ENCODE measurements at regions not wholly inside any gene's neighbourhood (a gene's known extent, or its start where the extent isn't known, plus 50 kb on each side); places are given as distances from the start of the nearest gene placed in this dataset.

DNA sequence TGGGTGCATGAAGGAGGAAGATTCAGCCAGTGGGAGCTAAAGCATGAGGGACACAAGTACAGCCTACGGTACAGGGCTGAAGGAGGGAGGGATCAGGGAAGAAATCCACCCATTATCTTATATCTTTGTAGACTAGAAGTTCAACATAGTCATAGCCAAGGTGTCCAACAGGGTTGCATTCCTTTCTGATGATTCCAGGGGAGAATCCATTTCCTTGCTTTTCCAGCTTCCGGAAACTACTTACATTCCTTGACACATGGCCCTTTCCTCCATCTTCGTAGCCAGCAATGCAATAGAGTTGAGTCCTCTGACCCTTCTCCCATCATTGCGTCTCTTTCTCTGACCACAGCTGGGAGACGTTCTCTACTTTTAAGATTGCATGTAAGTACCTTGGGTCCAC is 471.0 kb upstream of the SEMA6D start:
- Histone ChIP-seq H2AK9ac (replicated peaks; ENCODE audit: low read depth, low read length, poor library complexity) (no peak overlapping the region), H3K79me1 (ENCODE audit: low read depth in 1 of 2, low read length in 2 of 2) (no peaks in the 10 kb centered on the region), H3K27me3 (ENCODE audit: control insufficient read depth, insufficient read depth, low read length) (no peaks in the 10 kb centered on the region; the same call in 1 of the 2 replicates), H3K4me1 (ENCODE audit: control insufficient read depth, insufficient read depth, low read length) (peaks cover 3% of the 10 kb centered on the region; the same call in 1 of the 2 replicates), H2AK5ac (ENCODE audit: low read depth, low read length) (no peak overlapping the region), H4K8ac (ENCODE audit: low read depth in 2 of 2, low read length in 2 of 2) (no peak overlapping the region), H3K9me1 (ENCODE audit: insufficient read depth, low read length) (no peaks in the 10 kb centered on the region), H4K20me1 (ENCODE audit: insufficient read depth, low read length) (no peaks in the 10 kb centered on the region), H3K36me3 (ENCODE audit: control insufficient read depth, insufficient read depth, low read length) (no peaks in the 10 kb centered on the region), H3K23ac (ENCODE audit: low read depth, low read length) (no peak overlapping the region), H2AFZ (replicated peaks; ENCODE audit: low read length, poor library complexity) (no peak overlapping the region), H3K18ac (ENCODE audit: low read depth, low read length) (no peak overlapping the region), H2BK20ac (ENCODE audit: low read depth, low read length) (no peak overlapping the region), H3K14ac (replicated peaks; ENCODE audit: low read depth, low read length) (no peak overlapping the region), H3K4me2 (ENCODE audit: low read depth, low read length) (no peak overlapping the region), H4K5ac (ENCODE audit: low read depth, low read length) (no peak overlapping the region), H2BK5ac (ENCODE audit: low read depth, low read length, poor library complexity, severe bottlenecking) (no peak overlapping the region), H3K9me3 (ENCODE audit: control insufficient read depth, insufficient read depth, low read length) (no peaks in the 10 kb centered on the region), H3K56ac (ENCODE audit: extremely low read depth, insufficient read depth, low read length) (no peak overlapping the region), H3K4me3 (ENCODE audit: insufficient read depth, low read depth, low read length) (no peak overlapping the region), H3K9ac (ENCODE audit: low read depth, low read length) (no peak overlapping the region), H2BK15ac (ENCODE audit: low read depth, low read length) (no peak overlapping the region), H2BK120ac (ENCODE audit: low read depth, low read length) (no peak overlapping the region), H4K91ac (ENCODE audit: insufficient read depth, low read depth, low read length) (no peak overlapping the region), H3K27ac (ENCODE audit: insufficient read depth, low read length) (no peak overlapping the region), H3K4ac (ENCODE audit: low read depth, low read length) (no peak overlapping the region)
- BruUV-seq (replicated peaks): no TSS peak
- peak; percentile 13 for DNase-seq
- WGBS, 2 experiments (ENCODE audit: extremely low coverage in 2 of 2, insufficient read length in 1 of 2): 59% methylated on average over 2 of the region's 5 CpGs; no CpG with 5 or more reads in 1 of the 2 experiments
- intact Hi-C loops (cut with micrococcal nuclease): no loop called here
- TF ChIP-seq BHLHE40 (IDR thresholded peaks at IDR 0.05; ENCODE audit: low read depth, low read length) (no peak), CTCF (conservative IDR thresholded peaks at IDR 0.05; ENCODE audit: low read depth, low read length) (no peak), ELK1 (IDR thresholded peaks at IDR 0.05; ENCODE audit: borderline replicate concordance, low read depth, low read length) (no peak), CEBPB (IDR thresholded peaks at IDR 0.05; ENCODE audit: low read depth, low read length) (no peak), CHD1 (IDR thresholded peaks at IDR 0.05; ENCODE audit: low read depth, low read length) (no peak), MAFK (IDR thresholded peaks at IDR 0.05; ENCODE audit: low read depth, low read length) (no peak), NFE2L2 (IDR thresholded peaks at IDR 0.05; ENCODE audit: low read depth, low read length) (no peak), FOS (IDR thresholded peaks at IDR 0.05; ENCODE audit: low read depth, low read length) (no peak), RCOR1 (IDR thresholded peaks at IDR 0.05; ENCODE audit: insufficient replicate concordance, low read length) (no peak)
- CTCF ChIA-PET: no interaction called here
- dilution Hi-C loops (cut with HindIII; ENCODE audit: low sequenced_read_pairs, unreplicated experiment): no loop called here
- POLR2A ChIA-PET (ENCODE audit: unreplicated experiment): no interaction called here
- in situ Hi-C loops (cut with MboI; ENCODE audit: low sequenced_read_pairs): no loop called here
- ATAC-seq (ENCODE audit: low read depth): no peak

Data from IMR-90 (cell line).